ENCODE measurements at regions not wholly inside any gene's neighbourhood (a gene's known extent, or its start where the extent isn't known, plus 50 kb on each side); places are given as distances from the start of the nearest gene placed in this dataset.

GRCh38 chr2:198968545-198968944 lies 489.2 kb downstream of the SATB2 start:
- no peak overlapping the region for H3K4me3 ChIP-seq
- intact Hi-C loops (cut with DNase I; ENCODE audit: low total_unique reads), result no loop called here
- in situ Hi-C loops (cut with MboI; ENCODE audit: low sequenced_read_pairs in 4 of 4), result no loop called here
- H3K4me1 ChIP-seq, result no peaks in the 10 kb centered on the region
- ATAC-seq, result no peak
- H3K27me3 ChIP-seq, result no peaks in the 10 kb centered on the region
- H3K27ac ChIP-seq, result no peak overlapping the region
- H3K9me3 ChIP-seq, result no peaks in the 10 kb centered on the region
- no peak for TF ChIP-seq POLR2A (IDR thresholded peaks at IDR 0.05)
- TF ChIP-seq, protein P1, sequence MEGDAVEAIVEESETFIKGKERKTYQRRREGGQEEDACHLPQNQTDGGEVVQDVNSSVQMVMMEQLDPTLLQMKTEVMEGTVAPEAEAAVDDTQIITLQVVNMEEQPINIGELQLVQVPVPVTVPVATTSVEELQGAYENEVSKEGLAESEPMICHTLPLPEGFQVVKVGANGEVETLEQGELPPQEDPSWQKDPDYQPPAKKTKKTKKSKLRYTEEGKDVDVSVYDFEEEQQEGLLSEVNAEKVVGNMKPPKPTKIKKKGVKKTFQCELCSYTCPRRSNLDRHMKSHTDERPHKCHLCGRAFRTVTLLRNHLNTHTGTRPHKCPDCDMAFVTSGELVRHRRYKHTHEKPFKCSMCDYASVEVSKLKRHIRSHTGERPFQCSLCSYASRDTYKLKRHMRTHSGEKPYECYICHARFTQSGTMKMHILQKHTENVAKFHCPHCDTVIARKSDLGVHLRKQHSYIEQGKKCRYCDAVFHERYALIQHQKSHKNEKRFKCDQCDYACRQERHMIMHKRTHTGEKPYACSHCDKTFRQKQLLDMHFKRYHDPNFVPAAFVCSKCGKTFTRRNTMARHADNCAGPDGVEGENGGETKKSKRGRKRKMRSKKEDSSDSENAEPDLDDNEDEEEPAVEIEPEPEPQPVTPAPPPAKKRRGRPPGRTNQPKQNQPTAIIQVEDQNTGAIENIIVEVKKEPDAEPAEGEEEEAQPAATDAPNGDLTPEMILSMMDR (IDR thresholded peaks at IDR 0.05 in 4 of 5, conservative IDR thresholded peaks at IDR 0.05 in 1 of 5), result no peak
- DNase-seq, result no peak
- no peaks in the 10 kb centered on the region for H3K36me3 ChIP-seq

DNA sequence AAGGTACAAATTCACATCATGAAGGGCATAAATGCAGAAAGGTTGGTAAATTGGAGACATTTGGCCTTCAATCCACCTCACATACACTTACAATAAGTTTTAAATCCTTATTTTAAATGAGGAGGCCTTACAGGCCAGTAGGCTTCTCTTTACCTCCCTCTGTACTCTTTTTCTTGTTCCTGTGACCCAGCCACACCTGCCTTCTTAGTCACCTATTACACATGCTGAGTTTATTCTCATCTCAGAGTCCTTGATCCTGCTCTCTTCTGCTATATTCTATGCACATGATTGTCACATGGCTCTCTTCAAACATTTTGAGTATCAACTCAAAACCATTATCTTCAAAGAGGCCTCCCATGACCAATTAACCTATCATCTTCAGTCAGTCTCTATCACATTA lies 491.5 kb downstream of the SATB2 start:
- in situ Hi-C loops (cut with MboI; ENCODE audit: low sequenced_read_pairs in 4 of 4), result no loop called here
- ATAC-seq, result no peak

DNA sequence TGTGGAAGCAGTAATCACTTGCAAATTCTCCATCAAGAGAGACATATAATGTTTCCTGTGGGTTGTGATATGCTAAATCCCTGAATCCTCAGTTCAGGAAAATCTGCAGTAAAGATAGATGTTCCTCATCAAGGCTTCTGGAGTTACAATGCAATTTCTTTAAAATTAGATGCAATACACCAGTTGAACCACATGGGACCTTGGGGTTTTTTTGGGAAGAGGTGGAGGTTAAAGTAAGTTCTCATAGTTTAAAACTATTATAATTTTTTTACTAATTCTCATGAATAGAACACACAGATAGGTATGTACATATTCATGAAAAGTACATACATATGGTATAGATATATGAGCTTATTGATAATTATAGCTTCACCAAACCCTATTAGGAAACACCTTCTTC lies 496.2 kb downstream of the SATB2 start:
- Histone ChIP-seq H3K9me3 (no peaks in the 10 kb centered on the region), H3K27ac (no peak overlapping the region), H3K4me1 (no peaks in the 10 kb centered on the region), H3K4me3 (no peak overlapping the region), H3K36me3 (no peaks in the 10 kb centered on the region), H3K27me3 (no peaks in the 10 kb centered on the region)
- ATAC-seq (no peak), DNase-seq (no peak)
- intact Hi-C loops (cut with DNase I; ENCODE audit: low total_unique reads) (no loop called here), in situ Hi-C loops (cut with MboI; ENCODE audit: low sequenced_read_pairs in 4 of 4) (no loop called here)
- no peak for TF ChIP-seq POLR2A (IDR thresholded peaks at IDR 0.05)
- TF ChIP-seq, protein P1 (IDR thresholded peaks at IDR 0.05 in 4 of 5, conservative IDR thresholded peaks at IDR 0.05 in 1 of 5), result no peak

More for the DNA sequence above, 491.5 kb downstream of the SATB2 start:
- intact Hi-C loops (cut with DNase I; ENCODE audit: low total_unique reads), result no loop called here
- TF ChIP-seq, protein P1 (IDR thresholded peaks at IDR 0.05 in 4 of 5, conservative IDR thresholded peaks at IDR 0.05 in 1 of 5), result no peak
- TF ChIP-seq POLR2A (IDR thresholded peaks at IDR 0.05), result no peak
- H3K4me3 ChIP-seq, result no peak overlapping the region
- no peaks in the 10 kb centered on the region for H3K9me3 ChIP-seq
- DNase-seq, result no peak
- no peaks in the 10 kb centered on the region for H3K27me3 ChIP-seq
- H3K27ac ChIP-seq, result no peak overlapping the region
- H3K36me3 ChIP-seq, result no peaks in the 10 kb centered on the region
- H3K4me1 ChIP-seq, result no peaks in the 10 kb centered on the region

GRCh38 chr2:198957181-198957580 lies 500.6 kb downstream of the SATB2 start:
- in situ Hi-C loops (cut with MboI; ENCODE audit: low sequenced_read_pairs in 4 of 4), result no loop called here
- intact Hi-C loops (cut with DNase I; ENCODE audit: low total_unique reads), result no loop called here
- H3K4me1 ChIP-seq, result no peaks in the 10 kb centered on the region
- no peaks in the 10 kb centered on the region for H3K27me3 ChIP-seq
- TF ChIP-seq, protein P1 (IDR thresholded peaks at IDR 0.05 in 4 of 5, conservative IDR thresholded peaks at IDR 0.05 in 1 of 5), result no peak
- no peak for TF ChIP-seq POLR2A (IDR thresholded peaks at IDR 0.05)
- no peak for DNase-seq
- no peaks in the 10 kb centered on the region for H3K9me3 ChIP-seq
- H3K36me3 ChIP-seq, result no peaks in the 10 kb centered on the region
- no peak overlapping the region for H3K4me3 ChIP-seq
- ATAC-seq, result no peak
- no peak overlapping the region for H3K27ac ChIP-seq

GRCh38 chr2:198953328-198953727 lies 504.4 kb downstream of the SATB2 start:
- no peaks in the 10 kb centered on the region for H3K4me1 ChIP-seq
- ATAC-seq (no peak), DNase-seq (no peak)
- H3K9me3 ChIP-seq, result no peaks in the 10 kb centered on the region
- in situ Hi-C loops (cut with MboI; ENCODE audit: low sequenced_read_pairs in 4 of 4), result no loop called here
- H3K4me3 ChIP-seq, result no peak overlapping the region
- H3K27ac ChIP-seq, result no peak overlapping the region
- TF ChIP-seq POLR2A (IDR thresholded peaks at IDR 0.05), result no peak
- TF ChIP-seq, protein P1 (IDR thresholded peaks at IDR 0.05 in 4 of 5, conservative IDR thresholded peaks at IDR 0.05 in 1 of 5), result no peak
- H3K36me3 ChIP-seq, result no peaks in the 10 kb centered on the region
- no peaks in the 10 kb centered on the region for H3K27me3 ChIP-seq
- intact Hi-C loops (cut with DNase I; ENCODE audit: low total_unique reads), result no loop called here

Data from gastrocnemius medialis (tissue), 4 donors.